ENCODE measurements at regions not wholly inside any gene's neighbourhood (a gene's known extent, or its start where the extent isn't known, plus 50 kb on each side); places are given as distances from the start of the nearest gene placed in this dataset.

DNA sequence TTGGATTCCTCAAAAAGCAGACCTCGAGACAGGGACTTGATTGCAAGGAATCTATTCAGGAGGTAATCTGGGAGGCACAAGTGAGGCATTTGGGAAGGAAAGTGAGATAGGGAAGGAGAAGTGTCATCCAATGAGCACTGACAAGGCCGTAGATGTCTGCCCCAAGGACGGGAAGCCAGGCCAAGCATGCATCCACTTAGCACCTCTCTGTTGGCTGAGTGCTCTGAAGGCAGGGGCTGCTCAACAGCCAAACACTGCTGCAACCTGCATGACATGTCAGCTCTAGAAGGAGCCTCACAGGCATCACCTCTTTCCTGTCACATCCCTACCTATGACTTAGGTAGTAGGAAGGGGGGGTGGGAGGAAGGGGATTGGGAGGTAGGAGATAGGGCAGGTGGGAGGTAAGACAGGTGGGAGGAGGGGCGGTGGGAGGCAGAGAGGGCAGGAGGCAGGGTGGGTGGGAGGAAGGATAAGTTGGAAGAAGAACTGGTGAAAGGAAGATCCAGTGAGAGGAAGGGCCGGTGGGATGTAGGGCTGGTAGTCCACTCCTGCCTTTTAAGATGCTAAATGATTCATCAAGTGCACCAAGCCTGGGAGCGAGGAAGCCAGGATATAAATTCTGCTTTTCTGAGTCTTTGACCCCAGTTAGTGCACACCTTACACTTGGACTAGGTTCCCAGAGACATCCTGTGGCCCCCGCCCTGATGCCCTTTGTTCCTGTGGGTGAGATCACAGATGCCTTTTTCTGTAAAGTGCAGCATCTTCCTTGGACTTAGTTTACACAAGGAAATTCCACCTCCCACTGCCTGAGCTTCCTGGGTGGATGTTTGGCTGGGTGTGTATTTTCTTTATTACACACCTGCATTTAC lies 83.8 kb upstream of the NXT1 start:
- Histone ChIP-seq H3K4me1 (ENCODE audit: control insufficient read depth in 1 of 2, insufficient read depth in 2 of 2, low read length in 2 of 2) (no peaks in the 10 kb centered on the region), H3K36me3 (ENCODE audit: control insufficient read depth in 1 of 2, insufficient read depth in 2 of 2, low read length in 2 of 2) (no peaks in the 10 kb centered on the region), H3K9me3 (ENCODE audit: control insufficient read depth in 1 of 2, low read length in 2 of 2) (peaks cover 10 to 14% of the 10 kb centered on the region in 2 donors), H3K27me3 (ENCODE audit: control insufficient read depth in 1 of 2, insufficient read depth in 2 of 2, low read length in 2 of 2) (no peaks in the 10 kb centered on the region), H3K27ac (ENCODE audit: low read depth, low read length) (no peak overlapping the region), H3K9ac (ENCODE audit: low read depth in 1 of 2, low read length in 2 of 2) (no peak overlapping the region), H3K4me3 (ENCODE audit: low read depth in 1 of 2, low read length in 2 of 2) (no peak overlapping the region)

- H3K4me3 ChIP-seq (ENCODE audit: low read depth in 1 of 2, low read length in 2 of 2): no peak overlapping the region
- no peak overlapping the region for H3K27ac ChIP-seq (ENCODE audit: low read depth, low read length)
- no peaks in the 10 kb centered on the region for H3K4me1 ChIP-seq (ENCODE audit: control insufficient read depth in 1 of 2, insufficient read depth in 2 of 2, low read length in 2 of 2)
- peaks cover 10 to 14% of the 10 kb centered on the region in 2 donors for H3K9me3 ChIP-seq (ENCODE audit: control insufficient read depth in 1 of 2, low read length in 2 of 2)
- H3K27me3 ChIP-seq (ENCODE audit: control insufficient read depth in 1 of 2, insufficient read depth in 2 of 2, low read length in 2 of 2): no peaks in the 10 kb centered on the region
- H3K9ac ChIP-seq (ENCODE audit: low read depth in 1 of 2, low read length in 2 of 2): no peak overlapping the region
- no peaks in the 10 kb centered on the region for H3K36me3 ChIP-seq (ENCODE audit: control insufficient read depth in 1 of 2, insufficient read depth in 2 of 2, low read length in 2 of 2)
Measured at GRCh38 chr20:23265226-23265625, 85.4 kb upstream of the NXT1 start.

GRCh38 chr20:23264545-23264944 lies 86.0 kb upstream of the NXT1 start:
- no peaks in the 10 kb centered on the region for H3K27me3 ChIP-seq (ENCODE audit: control insufficient read depth in 1 of 2, insufficient read depth in 2 of 2, low read length in 2 of 2)
- H3K9me3 ChIP-seq (ENCODE audit: control insufficient read depth in 1 of 2, low read length in 2 of 2): peaks cover 10 to 14% of the 10 kb centered on the region in 2 donors
- no peak overlapping the region for H3K9ac ChIP-seq (ENCODE audit: low read depth in 1 of 2, low read length in 2 of 2)
- no peak overlapping the region for H3K4me3 ChIP-seq (ENCODE audit: low read depth in 1 of 2, low read length in 2 of 2)
- no peak overlapping the region for H3K27ac ChIP-seq (ENCODE audit: low read depth, low read length)
- no peaks in the 10 kb centered on the region for H3K4me1 ChIP-seq (ENCODE audit: control insufficient read depth in 1 of 2, insufficient read depth in 2 of 2, low read length in 2 of 2)
- no peaks in the 10 kb centered on the region for H3K36me3 ChIP-seq (ENCODE audit: control insufficient read depth in 1 of 2, insufficient read depth in 2 of 2, low read length in 2 of 2)

GRCh38 chr20:23260181-23260840 lies 90.3 kb upstream of the NXT1 start:
- no peak overlapping the region for H3K4me3 ChIP-seq (ENCODE audit: low read depth in 1 of 2, low read length in 2 of 2)
- H3K4me1 ChIP-seq (ENCODE audit: control insufficient read depth in 1 of 2, insufficient read depth in 2 of 2, low read length in 2 of 2): peaks cover 6 to 15% of the 10 kb centered on the region in 2 donors
- peaks cover 0 to 5% of the 10 kb centered on the region in 2 donors for H3K9me3 ChIP-seq (ENCODE audit: control insufficient read depth in 1 of 2, low read length in 2 of 2)
- peaks cover 0 to 3% of the 10 kb centered on the region in 2 donors for H3K27me3 ChIP-seq (ENCODE audit: control insufficient read depth in 1 of 2, insufficient read depth in 2 of 2, low read length in 2 of 2)
- H3K27ac ChIP-seq (ENCODE audit: low read depth, low read length): no peak overlapping the region
- H3K9ac ChIP-seq (ENCODE audit: low read depth in 1 of 2, low read length in 2 of 2): no peak overlapping the region
- no peaks in the 10 kb centered on the region for H3K36me3 ChIP-seq (ENCODE audit: control insufficient read depth in 1 of 2, insufficient read depth in 2 of 2, low read length in 2 of 2)

- H3K27me3 ChIP-seq (ENCODE audit: control insufficient read depth in 1 of 2, insufficient read depth in 2 of 2, low read length in 2 of 2): peaks cover 0 to 3% of the 10 kb centered on the region in 2 donors
- H3K4me1 ChIP-seq (ENCODE audit: control insufficient read depth in 1 of 2, insufficient read depth in 2 of 2, low read length in 2 of 2): peaks cover 6 to 15% of the 10 kb centered on the region in 2 donors
- H3K36me3 ChIP-seq (ENCODE audit: control insufficient read depth in 1 of 2, insufficient read depth in 2 of 2, low read length in 2 of 2): no peaks in the 10 kb centered on the region
- H3K4me3 ChIP-seq (ENCODE audit: low read depth in 1 of 2, low read length in 2 of 2): no peak overlapping the region
- peaks cover 0 to 5% of the 10 kb centered on the region in 2 donors for H3K9me3 ChIP-seq (ENCODE audit: control insufficient read depth in 1 of 2, low read length in 2 of 2)
- no peak overlapping the region for H3K9ac ChIP-seq (ENCODE audit: low read depth in 1 of 2, low read length in 2 of 2)
- no peak overlapping the region for H3K27ac ChIP-seq (ENCODE audit: low read depth, low read length)
Measured at GRCh38 chr20:23258747-23259121, 91.9 kb upstream of the NXT1 start.

GRCh38 chr20:23257848-23258746 lies 92.5 kb upstream of the NXT1 start:
- Histone ChIP-seq H3K27me3 (ENCODE audit: control insufficient read depth in 1 of 2, insufficient read depth in 2 of 2, low read length in 2 of 2) (peaks cover 0 to 3% of the 10 kb centered on the region in 2 donors), H3K36me3 (ENCODE audit: control insufficient read depth in 1 of 2, insufficient read depth in 2 of 2, low read length in 2 of 2) (no peaks in the 10 kb centered on the region), H3K27ac (ENCODE audit: low read depth, low read length) (peak overlapping the region; percentile 23)

GRCh38 chr20:23257106-23257761 lies 93.4 kb upstream of the NXT1 start:
- Histone ChIP-seq H3K36me3 (ENCODE audit: control insufficient read depth in 1 of 2, insufficient read depth in 2 of 2, low read length in 2 of 2) (no peaks in the 10 kb centered on the region), H3K4me1 (ENCODE audit: control insufficient read depth in 1 of 2, insufficient read depth in 2 of 2, low read length in 2 of 2) (peaks cover 6 to 15% of the 10 kb centered on the region in 2 donors), H3K27me3 (ENCODE audit: control insufficient read depth in 1 of 2, insufficient read depth in 2 of 2, low read length in 2 of 2) (peaks cover 0 to 3% of the 10 kb centered on the region in 2 donors), H3K4me3 (ENCODE audit: low read depth in 1 of 2, low read length in 2 of 2) (no peak overlapping the region), H3K9me3 (ENCODE audit: control insufficient read depth in 1 of 2, low read length in 2 of 2) (no peaks in the 10 kb centered on the region), H3K9ac (ENCODE audit: low read depth in 1 of 2, low read length in 2 of 2) (no peak overlapping the region), H3K27ac (ENCODE audit: low read depth, low read length) (no peak overlapping the region)

More at GRCh38 chr20:23257848-23258746, 92.5 kb upstream of the NXT1 start:
- Histone ChIP-seq H3K9me3 (ENCODE audit: control insufficient read depth in 1 of 2, low read length in 2 of 2) (no peaks in the 10 kb centered on the region), H3K4me3 (ENCODE audit: low read depth in 1 of 2, low read length in 2 of 2) (no peak overlapping the region), H3K9ac (ENCODE audit: low read depth in 1 of 2, low read length in 2 of 2) (no peak overlapping the region), H3K4me1 (ENCODE audit: control insufficient read depth in 1 of 2, insufficient read depth in 2 of 2, low read length in 2 of 2) (peaks cover 6 to 15% of the 10 kb centered on the region in 2 donors)

- H3K9ac ChIP-seq (ENCODE audit: low read depth in 1 of 2, low read length in 2 of 2): no peak overlapping the region
- peaks cover 6 to 15% of the 10 kb centered on the region in 2 donors for H3K4me1 ChIP-seq (ENCODE audit: control insufficient read depth in 1 of 2, insufficient read depth in 2 of 2, low read length in 2 of 2)
- peaks cover 0 to 3% of the 10 kb centered on the region in 2 donors for H3K27me3 ChIP-seq (ENCODE audit: control insufficient read depth in 1 of 2, insufficient read depth in 2 of 2, low read length in 2 of 2)
- H3K9me3 ChIP-seq (ENCODE audit: control insufficient read depth in 1 of 2, low read length in 2 of 2): no peaks in the 10 kb centered on the region
- H3K36me3 ChIP-seq (ENCODE audit: control insufficient read depth in 1 of 2, insufficient read depth in 2 of 2, low read length in 2 of 2): no peaks in the 10 kb centered on the region
- no peak overlapping the region for H3K27ac ChIP-seq (ENCODE audit: low read depth, low read length)
- no peak overlapping the region for H3K4me3 ChIP-seq (ENCODE audit: low read depth in 1 of 2, low read length in 2 of 2)
Measured at GRCh38 chr20:23255716-23256385, 94.7 kb upstream of the NXT1 start.

DNA sequence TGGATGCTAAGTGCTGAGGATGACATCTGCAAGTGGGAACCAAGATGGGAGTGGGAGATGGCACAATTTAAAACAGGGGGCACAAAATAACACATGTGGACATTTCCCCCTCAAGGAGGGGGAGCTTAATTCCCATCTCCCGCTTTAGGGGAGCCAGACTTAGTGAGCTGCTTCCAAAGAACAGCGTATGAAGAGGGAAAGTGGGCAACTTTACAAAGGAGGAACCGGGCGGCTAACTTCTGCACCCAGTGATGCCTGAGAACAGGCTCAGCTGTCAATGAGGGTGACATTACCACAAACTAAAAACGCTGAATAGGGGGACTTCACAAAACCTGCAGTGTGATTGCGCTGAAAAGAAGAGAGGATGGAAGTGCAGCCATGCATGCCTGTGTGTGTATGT lies 95.5 kb upstream of the NXT1 start:
- peaks cover 0 to 3% of the 10 kb centered on the region in 2 donors for H3K27me3 ChIP-seq (ENCODE audit: control insufficient read depth in 1 of 2, insufficient read depth in 2 of 2, low read length in 2 of 2)
- no peaks in the 10 kb centered on the region for H3K9me3 ChIP-seq (ENCODE audit: control insufficient read depth in 1 of 2, low read length in 2 of 2)
- H3K4me1 ChIP-seq (ENCODE audit: control insufficient read depth in 1 of 2, insufficient read depth in 2 of 2, low read length in 2 of 2): peaks cover 6 to 15% of the 10 kb centered on the region in 2 donors
- no peak overlapping the region for H3K4me3 ChIP-seq (ENCODE audit: low read depth in 1 of 2, low read length in 2 of 2)
- H3K9ac ChIP-seq (ENCODE audit: low read depth in 1 of 2, low read length in 2 of 2): no peak overlapping the region
- no peak overlapping the region for H3K27ac ChIP-seq (ENCODE audit: low read depth, low read length)
- no peaks in the 10 kb centered on the region for H3K36me3 ChIP-seq (ENCODE audit: control insufficient read depth in 1 of 2, insufficient read depth in 2 of 2, low read length in 2 of 2)

All from duodenal mucosa (tissue), 2 donors.